ENCODE measurements at regions not wholly inside any gene's neighbourhood (a gene's known extent, or its start where the extent isn't known, plus 50 kb on each side); places are given as distances from the start of the nearest gene placed in this dataset.
A peak's percentile ranks its signal among the peaks of the same experiment; 100 is the strongest.
"Not testable (repeated sequence)": the region's sequence is repeated elsewhere in the genome, so short reads cannot be mapped to it uniquely, and the experiment has no call there.

DNA sequence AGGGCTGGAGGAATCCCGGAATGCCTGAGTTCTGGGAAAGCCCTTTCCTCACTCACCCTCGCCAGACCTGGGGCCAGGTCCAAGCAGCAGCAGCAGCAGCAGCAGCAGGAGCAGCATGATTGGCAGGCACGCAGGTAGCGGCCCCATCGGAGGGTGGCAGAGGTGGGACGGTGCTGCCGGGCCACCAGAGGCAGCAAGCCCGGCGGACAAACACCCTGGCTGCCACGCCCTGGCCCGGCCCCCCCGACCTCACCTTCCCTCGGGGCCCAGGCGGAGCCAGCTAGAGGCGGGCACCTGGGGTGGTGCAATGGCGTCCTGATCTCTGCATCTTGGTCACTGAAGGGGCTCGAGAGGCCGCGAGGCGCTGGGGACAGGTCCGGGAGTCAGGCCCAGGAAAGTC is 122.4 kb downstream of the LAT start:
- WGBS (ENCODE audit: insufficient coverage, insufficient replicate concordance, low lambda C conversion rate, missing lambda C conversion rate), result 86% methylated on average over 14 of the region's 21 CpGs
- Histone ChIP-seq H3K27me3 (replicated peaks in 1 of 2; ENCODE audit: control insufficient read depth in 2 of 2, insufficient read depth in 2 of 2, low read length in 1 of 2) (no peaks in the 10 kb centered on the region), H3K27ac (ENCODE audit: control insufficient read depth, insufficient read depth) (no peak overlapping the region), H3K4me2 (ENCODE audit: control insufficient read depth, insufficient read depth) (no peak overlapping the region), H3K79me2 (ENCODE audit: control insufficient read depth, insufficient read depth, low read length) (no peaks in the 10 kb centered on the region), H4K20me1 (ENCODE audit: control insufficient read depth, insufficient read depth) (no peaks in the 10 kb centered on the region), H2AFZ (ENCODE audit: control insufficient read depth, low read depth, low read length) (no peak overlapping the region), H3K36me3 (ENCODE audit: control insufficient read depth in 2 of 2, insufficient read depth in 2 of 2, low read length in 1 of 2) (peaks cover 0 to 6% of the 10 kb centered on the region in 2 experiments; a peak in 3 of 4 replicates), H3K9me3 (replicated peaks; ENCODE audit: control insufficient read depth, insufficient read depth, low read length) (no peaks in the 10 kb centered on the region), H3K4me1 (ENCODE audit: control insufficient read depth, insufficient read depth, low read length) (no peaks in the 10 kb centered on the region), H3K4me3 (no peak overlapping the region), H3K9ac (ENCODE audit: control insufficient read depth, insufficient read depth, low read length) (no peak overlapping the region)
- TF ChIP-seq GATAD2B (conservative IDR thresholded peaks at IDR 0.05; ENCODE audit: low read depth), result no peak
- TF ChIP-seq BCL11A (IDR thresholded peaks at IDR 0.05; ENCODE audit: low read depth, low read length), result no peak
- TF ChIP-seq, protein P1, sequence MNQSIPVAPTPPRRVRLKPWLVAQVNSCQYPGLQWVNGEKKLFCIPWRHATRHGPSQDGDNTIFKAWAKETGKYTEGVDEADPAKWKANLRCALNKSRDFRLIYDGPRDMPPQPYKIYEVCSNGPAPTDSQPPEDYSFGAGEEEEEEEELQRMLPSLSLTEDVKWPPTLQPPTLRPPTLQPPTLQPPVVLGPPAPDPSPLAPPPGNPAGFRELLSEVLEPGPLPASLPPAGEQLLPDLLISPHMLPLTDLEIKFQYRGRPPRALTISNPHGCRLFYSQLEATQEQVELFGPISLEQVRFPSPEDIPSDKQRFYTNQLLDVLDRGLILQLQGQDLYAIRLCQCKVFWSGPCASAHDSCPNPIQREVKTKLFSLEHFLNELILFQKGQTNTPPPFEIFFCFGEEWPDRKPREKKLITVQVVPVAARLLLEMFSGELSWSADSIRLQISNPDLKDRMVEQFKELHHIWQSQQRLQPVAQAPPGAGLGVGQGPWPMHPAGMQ (IDR thresholded peaks at IDR 0.05; ENCODE audit: borderline replicate concordance), result no peak
- no peak for TF ChIP-seq BACH1 (IDR thresholded peaks at IDR 0.05; ENCODE audit: borderline replicate concordance)
- TF ChIP-seq NFIC (IDR thresholded peaks at IDR 0.05; ENCODE audit: low read depth, low read length), result no peak
- in situ Hi-C loops (cut with MboI), result loop anchor here (25.0 kb wide), 2 partner anchors 480 to 905 kb away; partner anchors contain the start of genes C16orf92 and DOC2A
- BruUV-seq (replicated peaks), result no TSS peak
- POLR2A ChIA-PET, result no interaction called here
- RAD21 ChIA-PET (ENCODE audit: unreplicated experiment), result no interaction called here
- SMC1A ChIA-PET (ENCODE audit: uncharacterized antibody, unreplicated experiment), result no interaction called here
- FAIRE-seq (no peak), DNase-seq (ENCODE audit: low read depth, low spot score) (no peak), ATAC-seq (no peak)
- intact Hi-C loops (cut with micrococcal nuclease; ENCODE audit: unreplicated experiment), result no loop called here
- CTCF ChIA-PET, result no interaction called here

DNA sequence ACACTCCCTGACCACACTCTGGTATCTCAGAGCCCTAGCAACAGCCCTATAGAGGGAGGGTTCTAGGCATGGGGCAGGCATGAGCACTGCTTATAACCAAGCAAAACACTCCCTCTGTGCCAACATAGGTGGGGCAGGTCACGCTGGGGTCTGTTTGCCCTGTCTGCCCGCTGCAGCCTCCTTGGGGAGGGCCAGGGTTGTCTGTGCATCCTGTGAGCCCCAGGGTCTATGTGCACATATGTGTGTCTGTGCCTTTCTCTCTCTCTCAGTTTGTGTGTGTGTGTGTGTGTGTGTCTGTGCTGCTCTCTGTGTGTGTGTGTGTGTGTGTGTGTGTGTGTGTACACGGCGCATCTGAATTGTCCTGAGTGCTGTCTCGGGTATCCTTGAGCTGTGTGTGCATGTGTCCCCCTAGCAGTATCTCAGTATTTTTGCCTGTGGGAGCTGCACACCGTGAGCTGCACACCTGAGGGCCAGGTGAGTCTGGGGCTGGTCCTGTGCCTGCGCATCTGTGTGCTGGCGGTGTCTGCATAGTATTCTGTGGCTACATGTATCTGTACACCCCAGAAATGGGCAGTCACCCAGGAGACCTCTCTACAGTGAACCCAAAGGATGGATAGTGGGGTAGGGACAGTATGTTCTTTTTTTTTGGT is 121.5 kb downstream of the LAT start:
- POLR2A ChIA-PET; CTCF ChIA-PET; SMC1A ChIA-PET (ENCODE audit: uncharacterized antibody, unreplicated experiment): not testable (repeated sequence)

DNA sequence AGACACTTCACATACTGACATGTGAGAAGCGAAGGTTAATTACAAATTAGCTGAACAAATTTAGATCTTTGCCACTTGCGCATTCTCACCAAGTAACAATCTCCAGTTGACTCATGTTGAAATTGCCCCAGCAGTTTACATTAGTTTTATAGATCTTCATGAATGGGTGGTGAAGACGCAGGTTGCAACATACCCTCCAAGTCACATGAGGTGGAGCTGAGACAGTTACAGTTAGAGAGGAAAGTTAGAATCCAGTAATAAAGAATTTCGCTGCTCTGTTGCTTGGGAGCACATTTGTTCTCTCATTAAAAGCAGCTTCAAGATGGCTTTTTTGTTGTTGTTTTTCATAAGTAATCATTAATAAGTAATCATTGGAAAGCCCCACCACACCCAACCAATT is 119.7 kb downstream of the LAT start:
- H3K27me3 ChIP-seq (replicated peaks in 1 of 2; ENCODE audit: control insufficient read depth in 2 of 2, insufficient read depth in 2 of 2, low read length in 1 of 2); H3K4me2 ChIP-seq (ENCODE audit: control insufficient read depth, insufficient read depth); H3K36me3 ChIP-seq (ENCODE audit: control insufficient read depth in 2 of 2, insufficient read depth in 2 of 2, low read length in 1 of 2); intact Hi-C loops (cut with micrococcal nuclease; ENCODE audit: unreplicated experiment); SMC1A ChIA-PET (ENCODE audit: uncharacterized antibody, unreplicated experiment); FAIRE-seq; H3K27ac ChIP-seq (ENCODE audit: control insufficient read depth, insufficient read depth); H2AFZ ChIP-seq (ENCODE audit: control insufficient read depth, low read depth, low read length); H3K4me1 ChIP-seq (ENCODE audit: control insufficient read depth, insufficient read depth, low read length); H3K79me2 ChIP-seq (ENCODE audit: control insufficient read depth, insufficient read depth, low read length); H3K9ac ChIP-seq (ENCODE audit: control insufficient read depth, insufficient read depth, low read length); H3K9me3 ChIP-seq (replicated peaks; ENCODE audit: control insufficient read depth, insufficient read depth, low read length); BruUV-seq (replicated peaks); DNase-seq (ENCODE audit: low read depth, low spot score); RAD21 ChIA-PET (ENCODE audit: unreplicated experiment); CTCF ChIA-PET; H4K20me1 ChIP-seq (ENCODE audit: control insufficient read depth, insufficient read depth); H3K4me3 ChIP-seq: not testable (repeated sequence)
- POLR2A ChIA-PET, result interaction anchor here (0.6 kb wide), 1 partner anchor 30 kb away, joined by 4 read pairs; no protein-coding TSS in a partner anchor
- peak; percentile 71 for ATAC-seq
- in situ Hi-C loops (cut with MboI), result loop anchor here (25.0 kb wide), 2 partner anchors 483 to 908 kb away; partner anchors contain the start of genes C16orf92 and DOC2A
- WGBS (ENCODE audit: insufficient coverage, insufficient replicate concordance, low lambda C conversion rate, missing lambda C conversion rate), result 78% methylated on average over 2 of the region's 4 CpGs

More for the DNA sequence above, 121.5 kb downstream of the LAT start:
- H3K79me2 ChIP-seq (ENCODE audit: control insufficient read depth, insufficient read depth, low read length); FAIRE-seq; ATAC-seq; H2AFZ ChIP-seq (ENCODE audit: control insufficient read depth, low read depth, low read length); H4K20me1 ChIP-seq (ENCODE audit: control insufficient read depth, insufficient read depth); intact Hi-C loops (cut with micrococcal nuclease; ENCODE audit: unreplicated experiment); H3K4me3 ChIP-seq; BruUV-seq (replicated peaks); H3K27ac ChIP-seq (ENCODE audit: control insufficient read depth, insufficient read depth); H3K4me2 ChIP-seq (ENCODE audit: control insufficient read depth, insufficient read depth); H3K4me1 ChIP-seq (ENCODE audit: control insufficient read depth, insufficient read depth, low read length); H3K9ac ChIP-seq (ENCODE audit: control insufficient read depth, insufficient read depth, low read length); H3K9me3 ChIP-seq (replicated peaks; ENCODE audit: control insufficient read depth, insufficient read depth, low read length); RAD21 ChIA-PET (ENCODE audit: unreplicated experiment); H3K36me3 ChIP-seq (ENCODE audit: control insufficient read depth in 2 of 2, insufficient read depth in 2 of 2, low read length in 1 of 2); DNase-seq (ENCODE audit: low read depth, low spot score); H3K27me3 ChIP-seq (replicated peaks in 1 of 2; ENCODE audit: control insufficient read depth in 2 of 2, insufficient read depth in 2 of 2, low read length in 1 of 2): not testable (repeated sequence)
- 83% methylated on average over 2 of the region's 8 CpGs for WGBS (ENCODE audit: insufficient coverage, insufficient replicate concordance, low lambda C conversion rate, missing lambda C conversion rate)
- in situ Hi-C loops (cut with MboI), result loop anchor here (25.0 kb wide), 2 partner anchors 481 to 906 kb away; partner anchors contain the start of genes C16orf92 and DOC2A

Measured in GM12878 (cell line).